IMR-90 (cell line): ENCODE measurements at regions not wholly inside any gene's neighbourhood (a gene's known extent, or its start where the extent isn't known, plus 50 kb on each side); places are given as distances from the start of the nearest gene placed in this dataset.

Experiments used
- ATAC-seq: fragments of 200-7000 bp; cut with Tn5 transposase; 2 replicates; pipeline ENCODE4 v1.9.1; 2020; ENCODE audit warnings: low read depth, mild to moderate bottlenecking, moderate library complexity
- BruUV-seq: library from RNA; stranded (reverse); fragments of 400-500 nt; replicated peaks from 2 replicates; lab custom pipeline; 2021; lab: Mats Ljungman, UMichigan
- CTCF ChIA-PET: fragments of 300-600 bp; formaldehyde crosslinking; extraction: SDS; loops from one replicate; lab custom pipeline; 2021; ENCODE audit warnings: antibody characterized with exemption; lab: Yijun Ruan, JAX
- POLR2A ChIA-PET: fragments of 300-600 bp; sonication (Branson Sonifier 250); formaldehyde crosslinking; loops from one replicate; lab custom pipeline; 2022; ENCODE audit warnings: antibody characterized with exemption; ENCODE audit not compliant: unreplicated experiment; lab: Charles Lee
- DNase-seq: peaks from one replicate; pipeline ENCODE4 v3.0.0; 2013
- H2AFZ ChIP-seq: replicated peaks from 2 replicates; pipeline ENCODE3; 2013; ENCODE audit warnings: low read length, mild to moderate bottlenecking; ENCODE audit not compliant: poor library complexity
- H2AK5ac ChIP-seq: 2 replicates; pipeline ENCODE4 v1.6.1; 2013; ENCODE audit warnings: low read depth, low read length, inconsistent platforms
- H2AK9ac ChIP-seq: replicated peaks from 2 replicates; pipeline ENCODE3; 2013; ENCODE audit warnings: mild to moderate bottlenecking, low read depth, low read length, moderate library complexity; ENCODE audit not compliant: poor library complexity
- H2BK120ac ChIP-seq: 2 replicates; pipeline ENCODE4 v1.6.1; 2013; ENCODE audit warnings: low read depth, low read length, inconsistent platforms
- H2BK15ac ChIP-seq: 3 replicates; pipeline ENCODE4 v1.6.1; 2013; ENCODE audit warnings: low read depth, low read length, inconsistent platforms
- H2BK20ac ChIP-seq: 2 replicates; pipeline ENCODE4 v1.6.1; 2013; ENCODE audit warnings: low read depth, mild to moderate bottlenecking, inconsistent platforms, low read length, moderate library complexity
- H2BK5ac ChIP-seq: 2 replicates; pipeline ENCODE4 v1.6.1; 2013; ENCODE audit warnings: mild to moderate bottlenecking, low read depth, low read length, inconsistent platforms; ENCODE audit not compliant: poor library complexity, severe bottlenecking
- H3K14ac ChIP-seq: replicated peaks from 2 replicates; pipeline ENCODE4 v1.6.1; 2013; ENCODE audit warnings: low read depth, low read length, inconsistent platforms
- H3K18ac ChIP-seq: 2 replicates; pipeline ENCODE4 v1.6.1; 2013; ENCODE audit warnings: low read depth, low read length, control low read depth
- H3K23ac ChIP-seq: 2 replicates; pipeline ENCODE4 v1.6.1; 2013; ENCODE audit warnings: low read depth, low read length, inconsistent platforms
- H3K27ac ChIP-seq: 2 replicates; pipeline ENCODE4 v1.5.1; 2013; ENCODE audit warnings: mild to moderate bottlenecking, control low read depth, low read length; ENCODE audit not compliant: insufficient read depth
- H3K27me3 ChIP-seq: 2 replicates; pipeline ENCODE4 v1.6.1; 2013; ENCODE audit warnings: low read length; ENCODE audit not compliant: control insufficient read depth, insufficient read depth
- H3K36me3 ChIP-seq: 2 replicates; pipeline ENCODE4 v1.6.1; 2013; ENCODE audit warnings: low read length, mixed read lengths; ENCODE audit not compliant: control insufficient read depth, insufficient read depth
- H3K4ac ChIP-seq: 2 replicates; pipeline ENCODE4 v1.6.1; 2013; ENCODE audit warnings: low read depth, low read length, inconsistent platforms
- H3K4me1 ChIP-seq: 2 replicates; pipeline ENCODE4 v1.6.1; 2013; ENCODE audit warnings: low read length, mixed read lengths; ENCODE audit not compliant: control insufficient read depth, insufficient read depth
- H3K4me2 ChIP-seq: 2 replicates; pipeline ENCODE4 v1.6.1; 2013; ENCODE audit warnings: low read depth, mild to moderate bottlenecking, control low read depth, low read length, moderate library complexity
- H3K4me3 ChIP-seq: 2 replicates; pipeline ENCODE4 v1.5.1; 2013; ENCODE audit warnings: low read depth, mild to moderate bottlenecking, control low read depth, low read length, moderate library complexity; ENCODE audit not compliant: insufficient read depth
- H3K56ac ChIP-seq: 2 replicates; pipeline ENCODE4 v1.6.1; 2013; ENCODE audit warnings: low read length, inconsistent platforms; ENCODE audit not compliant: insufficient read depth; ENCODE audit errors: extremely low read depth
- H3K79me1 ChIP-seq, 2 experiments: 2 replicates each; pipeline ENCODE4 v1.6.1; 2013; ENCODE audit warnings: low read length in 2 of 2, inconsistent platforms in 1 of 2, low read depth in 1 of 2
- H3K9ac ChIP-seq: 2 replicates; pipeline ENCODE4 v1.6.1; 2013; ENCODE audit warnings: low read depth, low read length, control low read depth
- H3K9me1 ChIP-seq: 2 replicates; pipeline ENCODE4 v1.6.1; 2013; ENCODE audit warnings: low read length, inconsistent platforms; ENCODE audit not compliant: insufficient read depth
- H3K9me3 ChIP-seq: 2 replicates; pipeline ENCODE4 v1.6.1; 2013; ENCODE audit warnings: low read length; ENCODE audit not compliant: control insufficient read depth, insufficient read depth
- H4K20me1 ChIP-seq: 2 replicates; pipeline ENCODE4 v1.6.1; 2013; ENCODE audit warnings: low read length, inconsistent platforms; ENCODE audit not compliant: insufficient read depth
- H4K5ac ChIP-seq: 2 replicates; pipeline ENCODE4 v1.6.1; 2013; ENCODE audit warnings: mild to moderate bottlenecking, low read depth, low read length, control low read depth
- H4K8ac ChIP-seq, 2 experiments: 2 replicates each; pipeline ENCODE4 v1.6.1; 2013; ENCODE audit warnings: low read depth in 2 of 2, low read length in 2 of 2, control low read depth in 1 of 2, inconsistent platforms in 1 of 2
- H4K91ac ChIP-seq: 2 replicates; pipeline ENCODE4 v1.6.1; 2013; ENCODE audit warnings: low read depth, low read length, inconsistent platforms; ENCODE audit not compliant: insufficient read depth
- BHLHE40 ChIP-seq: fragments of 150-350 bp; IDR thresholded peaks from 2 replicates; pipeline ENCODE4 v1.6.1; 2016; ENCODE audit warnings: mild to moderate bottlenecking, low read depth, low read length
- ELK1 ChIP-seq: fragments of 150-350 bp; IDR thresholded peaks from 2 replicates; pipeline ENCODE4 v1.6.1; 2016; ENCODE audit warnings: low read depth, mild to moderate bottlenecking, low read length, moderate library complexity, borderline replicate concordance
- FOS ChIP-seq: fragments of 150-350 bp; IDR thresholded peaks from 2 replicates; pipeline ENCODE4 v1.6.1; 2016; ENCODE audit warnings: low read depth, low read length
- MAFK ChIP-seq: IDR thresholded peaks from 2 replicates; pipeline ENCODE4 v1.6.1; 2012; ENCODE audit warnings: low read depth, low read length, improper control_type of control experiment
- MAZ ChIP-seq: IDR thresholded peaks from 2 replicates; pipeline ENCODE4 v1.6.1; 2012; ENCODE audit warnings: low read depth, mild to moderate bottlenecking, low read length, improper control_type of control experiment, moderate library complexity, borderline replicate concordance
- MXI1 ChIP-seq: IDR thresholded peaks from 2 replicates; pipeline ENCODE4 v1.6.1; 2012; ENCODE audit warnings: low read depth, mild to moderate bottlenecking, low read length, moderate library complexity, borderline replicate concordance
- POLR2A ChIP-seq: IDR thresholded peaks from 2 replicates; pipeline ENCODE4 v1.6.1; 2012; ENCODE audit warnings: mild to moderate bottlenecking, low read depth, low read length
- RFX5 ChIP-seq: IDR thresholded peaks from 2 replicates; pipeline ENCODE4 v1.8.0; 2012; ENCODE audit warnings: low read depth, mild to moderate bottlenecking, low read length, moderate library complexity
- SMC3 ChIP-seq: fragments of 150-350 bp; IDR thresholded peaks from 2 replicates; pipeline ENCODE4 v1.6.1; 2016; ENCODE audit warnings: low read depth, mild to moderate bottlenecking, antibody characterized with exemption, low read length, moderate library complexity
- dilution Hi-C: fragments of 300-500 bp; cut with HindIII; formaldehyde crosslinking; loops from one replicate; pipeline ENCODE4 v1.14.3; 2018; ENCODE audit warnings: low sequenced_read_pairs; ENCODE audit not compliant: unreplicated experiment
- in situ Hi-C: fragments of 300-500 bp; cut with MboI; formaldehyde crosslinking; loops from 3 replicates; pipeline ENCODE4 v1.14.3; 2019; ENCODE audit warnings: low sequenced_read_pairs, inconsistent platforms, mixed read lengths
- intact Hi-C: fragments of 100-400 bp; cut with micrococcal nuclease; formaldehyde crosslinking; loops from 2 replicates; pipeline ENCODE4 v1.10.0; 2022

GRCh38 chr6:68144667-68145066 is 490.4 kb upstream of the ADGRB3 start:
- Histone ChIP-seq H3K27me3 (no peaks in the 10 kb centered on the region), H3K56ac (no peak overlapping the region), H2AK5ac (no peak overlapping the region), H3K4me1 (no peaks in the 10 kb centered on the region), H4K91ac (no peak overlapping the region), H3K9me3 (peaks cover 19% of the 10 kb centered on the region; the same call in 1 of the 2 replicates), H2AFZ (no peak overlapping the region), H3K4me2 (no peak overlapping the region), H3K36me3 (no peaks in the 10 kb centered on the region), H2BK120ac (no peak overlapping the region), H2BK5ac (no peak overlapping the region), H4K20me1 (no peaks in the 10 kb centered on the region), H3K9ac (no peak overlapping the region), H3K79me1 (no peaks in the 10 kb centered on the region), H3K9me1 (no peaks in the 10 kb centered on the region), H3K23ac (no peak overlapping the region), H4K5ac (no peak overlapping the region), H2BK20ac (no peak overlapping the region), H3K14ac (no peak overlapping the region), H2BK15ac (no peak overlapping the region), H4K8ac (no peak overlapping the region), H3K4ac (no peak overlapping the region), H3K27ac (no peak overlapping the region), H3K18ac (no peak overlapping the region), H3K4me3 (no peak overlapping the region), H2AK9ac (no peak overlapping the region)
- no TSS peak for BruUV-seq
- dilution Hi-C loops (no loop called here), intact Hi-C loops (no loop called here), in situ Hi-C loops (no loop called here)
- ATAC-seq (no peak), DNase-seq (no peak)
- POLR2A ChIA-PET = no interaction called here
- CTCF ChIA-PET = no interaction called here
- TF ChIP-seq BHLHE40 (no peak), RFX5 (no peak), SMC3 (no peak), ELK1 (no peak), MAZ (no peak), MXI1 (no peak), FOS (no peak), MAFK (no peak), POLR2A (no peak)
